ENCODE measurements at regions not wholly inside any gene's neighbourhood (a gene's known extent, or its start where the extent isn't known, plus 50 kb on each side); places are given as distances from the start of the nearest gene placed in this dataset.

GRCh38 chr1:36572906-36573305, 90.2 kb upstream of the CSF3R start:
- TF ChIP-seq CTCF (IDR thresholded peaks at IDR 0.05; ENCODE audit: low read length) (no peak), EZH2 (optimal IDR thresholded peaks at IDR 0.05; ENCODE audit: low read depth, low read length) (no peak)
